H4 (cell line): ENCODE measurements at regions not wholly inside any gene's neighbourhood (a gene's known extent, or its start where the extent isn't known, plus 50 kb on each side); places are given as distances from the start of the nearest gene placed in this dataset.
"Not testable (repeated sequence)": the region's sequence is repeated elsewhere in the genome, so short reads cannot be mapped to it uniquely, and the experiment has no call there.

Source experiments
- DNase-seq: peaks from one replicate; pipeline ENCODE4 v3.0.0-alpha.2; 2015; ENCODE audit warnings: low spot score

DNA sequence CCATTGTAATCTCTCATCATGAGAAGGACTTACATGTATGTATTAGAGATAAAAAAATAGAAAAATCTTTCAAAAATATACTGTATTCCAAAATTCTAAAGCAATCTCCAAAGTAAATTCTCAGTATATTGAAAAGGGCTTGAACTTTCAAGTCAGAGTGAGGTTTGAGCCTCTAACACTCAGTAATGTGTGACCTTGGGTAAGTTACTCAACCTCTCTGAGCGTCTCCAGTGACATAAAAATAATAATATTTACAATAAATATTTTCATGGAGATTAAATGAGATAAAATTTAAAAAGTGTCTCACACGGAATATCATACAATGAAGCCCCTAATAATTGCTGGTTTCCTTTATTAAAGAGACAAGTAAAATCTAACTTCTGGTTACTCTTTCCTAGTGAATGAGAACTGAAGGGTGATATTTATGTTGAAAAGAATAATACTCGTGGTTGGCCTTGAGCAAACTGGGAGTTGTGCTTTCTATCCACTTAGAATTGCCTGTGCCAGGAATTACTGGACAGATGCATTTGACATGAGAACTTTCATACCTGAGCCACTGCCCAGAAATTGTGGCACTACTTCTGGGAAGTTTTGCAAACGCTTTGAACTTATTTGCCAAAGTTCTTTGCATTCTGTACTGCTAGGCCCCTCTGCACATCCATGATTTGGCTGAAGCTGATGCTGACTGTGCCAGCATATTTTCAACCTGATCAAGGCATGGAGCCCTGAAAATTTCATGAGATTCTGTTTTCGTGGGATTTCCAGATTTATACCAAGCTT, 933.7 kb downstream of the GALC start:
- no peak for DNase-seq

DNA sequence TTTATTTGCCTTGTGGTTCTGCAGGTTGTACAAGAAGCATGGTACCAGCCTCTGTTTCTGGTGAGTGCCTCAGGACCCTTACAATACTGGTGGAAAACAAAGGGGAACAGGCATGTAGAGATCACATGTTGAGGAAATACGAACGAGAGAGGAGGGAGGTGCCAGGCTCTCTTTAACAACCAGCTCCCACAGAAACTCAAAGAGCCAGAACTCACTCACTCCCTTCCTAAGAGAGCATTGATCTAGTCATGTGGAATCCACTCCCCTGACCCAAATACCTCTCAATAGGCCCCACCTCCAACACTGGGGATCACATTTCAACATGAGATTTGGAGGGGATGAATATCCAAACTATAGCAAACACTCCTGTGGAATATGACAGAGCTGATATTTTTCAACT, 938.0 kb downstream of the GALC start:
- DNase-seq = no peak

DNA sequence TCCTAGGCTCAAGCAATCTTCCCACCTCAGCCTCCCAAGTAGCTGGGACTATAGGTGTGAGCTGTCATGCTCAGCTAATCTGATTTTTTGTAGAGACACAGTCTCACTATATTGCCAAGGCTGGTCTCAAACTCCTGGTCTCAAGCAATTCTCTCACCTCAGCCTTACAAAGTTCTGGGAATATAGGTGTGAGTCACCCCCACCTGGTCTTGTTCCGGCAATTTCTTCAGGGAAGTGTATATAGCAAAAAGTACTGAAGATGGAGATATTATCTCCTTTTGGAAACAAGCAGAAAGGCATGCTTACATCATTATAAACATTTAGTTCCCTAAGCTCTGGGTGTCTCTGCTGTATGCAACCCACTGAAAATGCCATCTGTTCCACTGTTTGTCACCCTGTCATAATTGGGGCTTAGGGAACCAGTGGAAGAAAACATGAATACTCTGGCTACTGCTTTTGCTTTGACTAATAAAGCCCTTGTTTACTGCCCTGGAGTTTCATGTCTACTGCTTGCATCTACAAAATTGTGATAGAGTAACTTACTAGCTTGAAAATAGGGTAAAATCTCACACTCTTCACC, 940.2 kb downstream of the GALC start:
- no peak for DNase-seq

DNA sequence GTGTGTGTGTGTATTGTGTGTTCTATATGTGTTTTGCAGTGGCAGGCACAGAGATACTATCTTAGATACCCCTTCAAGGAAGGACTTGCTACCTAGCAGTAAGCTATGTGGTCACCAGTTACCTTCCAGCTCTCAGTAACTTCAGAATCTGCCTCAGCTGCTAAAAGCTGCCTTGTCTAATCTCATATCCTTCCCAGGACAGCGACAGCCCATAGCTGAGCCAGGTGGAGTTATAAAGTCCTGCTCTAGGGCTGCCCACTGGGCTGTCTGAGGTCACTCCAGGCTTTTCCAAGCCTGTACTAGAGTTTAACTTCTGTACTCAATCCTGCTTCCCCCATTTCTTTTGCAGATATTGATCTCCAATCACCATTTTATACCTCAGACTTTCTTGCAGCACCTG, 942.6 kb downstream of the GALC start:
- DNase-seq = no peak

DNA sequence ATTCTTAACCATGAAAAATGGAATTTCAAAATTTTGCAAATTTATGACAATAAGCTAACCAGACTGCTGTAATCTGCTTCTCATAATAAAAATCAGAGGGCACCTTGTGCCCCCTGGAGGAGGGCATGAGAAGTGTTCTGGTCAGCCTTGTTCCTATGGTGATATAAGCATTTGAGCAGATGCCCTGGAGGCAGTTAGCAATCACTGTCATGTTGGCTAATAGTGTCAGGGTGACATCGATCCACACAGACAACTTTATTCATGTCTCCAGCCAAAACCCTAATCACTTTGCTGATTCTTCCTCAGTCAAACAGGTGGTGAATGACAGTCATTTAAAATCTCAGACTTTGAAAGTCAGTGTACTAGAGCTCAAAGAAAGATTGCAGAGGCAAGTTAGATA, 943.0 kb downstream of the GALC start:
- DNase-seq = peak; percentile 16

DNA sequence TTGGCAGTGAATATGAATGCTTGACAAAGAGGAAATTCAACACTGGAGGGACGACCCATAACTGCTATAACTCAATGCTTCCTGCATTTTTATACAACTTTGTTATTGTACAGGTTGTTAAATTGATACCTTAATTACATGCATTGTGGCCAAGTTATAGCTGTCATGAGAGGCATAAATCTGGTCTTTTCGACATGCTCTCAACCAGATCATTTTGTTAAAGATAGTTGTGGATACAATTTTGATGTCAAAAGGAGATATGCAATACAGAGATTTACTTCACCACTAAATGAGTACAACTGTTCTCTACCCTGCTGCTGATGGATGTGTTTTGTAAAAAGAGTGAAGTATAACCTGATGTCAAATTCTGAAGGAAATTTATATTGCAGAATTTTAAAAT, 946.0 kb downstream of the GALC start:
- no peak for DNase-seq

DNA sequence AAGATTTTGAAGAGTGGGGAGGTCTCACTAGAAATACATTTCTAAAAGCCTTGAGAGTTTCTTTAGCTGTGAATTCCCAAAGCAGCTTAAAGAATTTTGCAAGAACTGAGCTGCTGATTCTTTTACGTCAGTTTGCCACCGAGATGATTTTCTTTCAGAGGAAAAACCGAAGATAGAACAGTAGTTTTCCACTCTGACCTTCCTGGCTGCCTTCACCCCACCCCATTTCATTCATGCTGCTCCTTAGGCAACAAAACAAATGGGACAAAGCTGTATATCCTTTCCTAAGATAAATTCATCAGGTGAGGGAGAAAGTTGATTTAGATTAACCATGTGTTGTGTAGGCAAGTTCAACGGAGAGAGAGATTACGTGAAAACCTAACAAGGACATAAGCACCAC, 947.0 kb downstream of the GALC start:
- no peak for DNase-seq

DNA sequence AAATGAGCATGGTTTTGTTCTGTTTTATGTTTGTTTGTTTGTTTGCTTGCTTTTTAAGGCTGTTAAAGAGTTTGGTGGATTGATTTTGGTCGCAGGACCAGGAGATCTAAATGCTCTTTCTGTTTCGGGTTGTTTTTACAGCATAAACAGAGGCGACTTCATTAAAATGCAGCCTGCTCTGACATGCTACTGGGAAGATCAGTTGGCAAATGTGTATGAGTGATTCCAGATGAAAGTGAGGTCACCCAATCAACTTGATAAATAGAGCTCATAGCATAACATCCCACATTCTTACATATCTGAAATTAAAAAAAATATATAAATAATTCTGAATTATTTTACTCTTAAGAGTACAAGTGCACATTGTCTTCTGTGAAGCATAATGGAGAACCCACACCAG, 947.7 kb downstream of the GALC start:
- no peak for DNase-seq

DNA sequence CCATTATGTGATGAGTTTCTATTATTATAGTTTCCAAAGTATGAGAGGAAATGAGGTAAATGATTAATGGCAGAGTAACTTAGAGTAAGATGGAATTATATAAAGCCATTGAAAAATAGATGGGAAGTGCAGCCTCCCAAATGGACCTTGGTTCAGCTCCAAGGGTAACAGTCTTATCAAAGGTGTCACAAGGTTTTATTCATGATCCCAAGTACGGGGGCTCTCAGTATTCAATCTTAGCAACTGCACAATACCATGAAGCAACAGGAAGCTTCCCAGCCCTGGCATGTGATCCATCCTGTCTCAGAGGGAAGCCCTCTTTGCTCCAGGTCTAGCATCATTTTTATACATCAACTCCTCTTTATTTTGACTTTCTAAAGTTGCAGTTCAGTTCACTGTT, 948.2 kb downstream of the GALC start:
- no peak for DNase-seq

DNA sequence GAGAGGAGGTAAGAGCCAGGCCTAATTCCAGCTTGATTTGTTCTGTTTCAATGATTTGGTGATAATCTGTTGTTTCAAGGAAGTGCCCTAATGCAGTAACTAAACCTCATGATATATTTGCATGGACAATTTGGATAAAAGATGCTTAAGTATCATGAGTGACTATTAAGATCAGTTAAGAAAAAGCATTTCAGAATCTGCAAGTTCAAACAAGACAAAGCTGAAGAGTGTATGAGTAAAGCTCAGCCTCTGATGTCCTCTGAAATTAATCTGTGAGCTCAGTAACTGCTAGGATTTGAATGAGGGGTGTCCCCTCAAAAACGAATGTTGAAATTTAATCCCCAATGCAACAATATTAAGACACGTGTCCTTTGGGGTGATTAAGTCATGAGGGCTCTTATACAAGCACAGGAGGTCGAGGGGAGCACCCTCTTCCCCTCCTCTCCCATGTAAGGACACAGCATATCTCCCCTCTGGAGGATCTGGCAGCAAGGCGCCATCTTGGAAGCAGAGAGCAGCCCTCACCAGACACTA, 949.2 kb downstream of the GALC start:
- DNase-seq = no peak

DNA sequence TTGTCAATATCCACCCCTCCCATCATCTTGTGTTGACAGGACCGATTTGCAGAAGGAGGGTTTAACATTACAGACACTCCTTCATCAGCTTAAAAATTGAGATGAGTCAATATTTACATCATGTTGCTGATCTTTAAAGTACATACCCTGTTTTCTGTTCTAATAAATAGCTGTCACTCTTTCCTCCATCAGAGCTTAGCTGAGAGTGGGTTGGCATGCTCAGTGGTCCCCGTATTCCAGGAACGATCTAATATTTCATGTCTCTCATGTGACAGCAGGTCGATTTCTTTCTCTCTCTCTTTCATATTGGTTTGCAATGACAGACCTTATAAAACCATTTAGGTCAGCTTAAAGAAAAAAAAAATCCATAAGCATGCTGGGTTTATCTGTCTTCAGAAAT, 950.6 kb downstream of the GALC start:
- no peak for DNase-seq

DNA sequence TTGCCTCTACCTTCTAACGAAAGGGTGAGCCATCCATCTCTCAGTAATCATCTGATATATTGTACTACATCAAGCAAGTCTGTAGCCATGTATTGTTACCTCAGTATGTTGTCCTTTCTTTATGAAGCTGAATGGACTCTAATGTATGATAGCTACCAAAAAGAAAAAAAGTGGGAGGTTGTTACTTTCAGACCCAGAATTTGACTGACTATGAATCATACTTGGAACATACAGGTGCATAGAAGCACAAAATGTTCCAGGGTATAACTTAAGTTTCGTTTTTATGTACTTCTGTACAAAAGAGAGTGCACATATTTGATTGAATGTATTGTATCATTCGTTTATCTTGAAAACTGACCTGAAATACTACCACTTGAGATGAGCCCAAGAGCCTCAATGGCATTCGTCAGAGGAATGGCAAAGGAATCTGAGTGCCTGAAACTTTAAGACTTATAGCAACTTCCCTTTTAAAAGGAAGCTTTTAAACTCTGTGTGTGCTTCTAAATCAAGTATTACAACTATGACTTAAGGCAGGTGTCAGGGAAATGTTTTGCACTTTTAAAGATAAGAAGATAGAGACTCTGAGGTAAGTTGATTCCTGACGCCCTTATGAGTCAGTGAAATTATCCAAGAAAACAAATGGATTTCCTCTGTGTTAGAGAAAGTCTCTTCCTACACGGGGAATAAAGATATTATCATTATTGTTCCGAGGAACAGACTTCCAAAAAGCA, 951.5 kb downstream of the GALC start:
- DNase-seq = no peak

DNA sequence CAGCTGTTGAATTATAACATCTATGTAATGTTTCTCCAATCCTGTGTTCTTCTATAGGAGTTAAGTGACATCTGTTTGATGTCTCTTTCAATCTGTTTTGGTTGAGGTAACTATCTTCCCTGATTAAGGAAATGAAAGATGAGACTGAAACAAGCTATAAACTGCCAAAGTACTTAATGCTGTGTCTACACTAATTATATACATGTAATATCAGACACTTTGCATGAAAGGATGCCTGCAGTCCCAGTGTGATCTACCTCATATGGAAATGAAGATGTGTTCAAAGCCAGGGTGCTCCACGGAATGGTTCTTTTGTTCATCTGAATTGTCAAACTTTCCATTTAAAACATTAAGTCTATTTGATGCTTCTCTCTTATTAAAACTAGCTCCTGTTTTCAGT, 958.3 kb downstream of the GALC start:
- DNase-seq = no peak

DNA sequence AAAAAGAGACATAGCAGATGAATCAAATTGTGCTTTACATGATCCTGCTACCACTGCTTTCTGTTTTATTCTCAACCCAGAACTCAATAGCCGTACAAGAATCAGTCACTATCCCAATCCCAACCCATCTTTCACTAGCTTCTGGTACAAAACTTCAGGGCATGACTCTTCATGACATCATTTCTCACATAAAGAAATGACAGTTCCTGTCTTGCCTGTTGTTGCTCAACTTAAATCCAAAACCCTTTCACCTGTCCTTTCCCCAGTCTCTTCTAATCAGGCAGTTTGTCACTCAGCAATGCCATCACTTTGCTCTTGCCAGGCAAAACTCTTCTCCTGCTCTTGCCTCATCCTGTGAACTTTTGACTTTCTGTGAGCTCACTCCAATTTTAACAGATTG, 962.8 kb downstream of the GALC start:
- DNase-seq = no peak

DNA sequence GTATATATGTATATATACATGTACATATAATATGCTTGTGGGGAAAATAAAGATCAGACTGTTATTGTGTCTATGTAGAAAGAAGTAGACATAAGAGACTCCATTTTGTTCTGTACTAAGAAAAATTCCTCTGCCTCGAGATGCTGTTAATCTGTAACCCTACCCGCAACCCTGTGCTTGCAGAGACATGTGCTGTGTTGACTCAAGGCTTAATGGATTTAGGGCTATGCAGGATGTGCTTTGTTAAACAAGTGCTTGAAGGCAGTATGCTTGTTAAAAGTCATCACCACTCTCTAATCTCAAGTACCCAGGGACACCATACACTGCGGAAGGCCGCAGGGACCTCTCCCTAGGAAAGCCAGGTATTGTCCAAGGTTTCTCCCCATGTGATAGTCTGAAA, 972.9 kb downstream of the GALC start:
- not testable (repeated sequence) for DNase-seq

DNA sequence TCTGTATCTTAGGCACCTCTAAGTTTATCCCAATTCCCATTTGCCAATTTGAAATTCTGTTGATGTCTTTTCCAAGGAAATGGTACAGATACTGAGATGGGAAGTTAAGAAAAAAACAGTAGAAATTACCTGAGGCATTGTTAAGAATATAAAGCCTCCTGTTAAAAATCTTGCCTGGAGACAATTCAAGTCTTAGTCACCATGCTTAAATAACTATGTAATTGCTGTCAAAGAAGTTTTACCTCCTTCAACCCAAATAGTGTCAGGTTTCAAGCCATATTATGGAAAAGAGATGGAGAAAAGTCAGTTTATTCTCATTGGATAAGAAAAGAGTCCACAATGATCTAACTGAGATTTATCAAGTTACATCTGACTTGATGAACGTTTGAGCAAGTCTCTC, 974.7 kb downstream of the GALC start:
- DNase-seq = no peak

DNA sequence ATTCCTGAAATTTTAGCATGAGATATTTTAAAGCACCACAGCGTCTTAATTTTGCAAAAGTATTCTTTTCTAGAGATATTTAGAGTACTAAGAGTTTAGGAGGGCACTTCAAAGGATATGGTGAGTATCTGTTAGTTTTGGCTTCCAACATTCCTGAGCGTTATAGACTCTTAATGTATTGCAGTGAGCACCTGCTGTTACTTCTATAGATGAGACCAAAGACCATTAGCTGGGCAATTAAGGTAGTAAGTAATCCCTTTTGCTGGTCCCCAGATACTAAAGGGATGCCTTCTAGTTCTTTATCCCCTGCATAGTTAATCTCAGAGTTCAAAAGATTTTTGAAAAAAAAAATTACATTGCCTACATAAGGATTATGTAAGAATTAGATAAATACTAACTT, 975.6 kb downstream of the GALC start:
- DNase-seq = no peak

DNA sequence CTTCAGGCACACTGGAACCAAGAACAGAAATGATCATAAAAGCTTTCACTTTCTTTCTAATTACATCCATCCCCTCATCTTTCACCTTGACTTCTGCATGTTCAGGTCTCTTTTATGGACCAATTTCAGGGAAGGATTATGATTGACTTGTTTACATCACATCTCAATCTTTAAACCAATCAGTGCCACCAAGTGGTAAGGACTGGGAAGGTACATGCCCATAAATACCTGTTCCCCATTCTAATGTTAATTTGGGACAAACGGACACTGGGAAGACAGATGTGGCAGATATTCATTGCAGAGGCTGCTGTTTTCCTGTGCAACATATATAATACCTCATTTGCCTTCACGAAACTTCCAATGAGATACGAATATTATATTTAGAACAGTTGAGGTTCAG, 978.1 kb downstream of the GALC start:
- no peak for DNase-seq

DNA sequence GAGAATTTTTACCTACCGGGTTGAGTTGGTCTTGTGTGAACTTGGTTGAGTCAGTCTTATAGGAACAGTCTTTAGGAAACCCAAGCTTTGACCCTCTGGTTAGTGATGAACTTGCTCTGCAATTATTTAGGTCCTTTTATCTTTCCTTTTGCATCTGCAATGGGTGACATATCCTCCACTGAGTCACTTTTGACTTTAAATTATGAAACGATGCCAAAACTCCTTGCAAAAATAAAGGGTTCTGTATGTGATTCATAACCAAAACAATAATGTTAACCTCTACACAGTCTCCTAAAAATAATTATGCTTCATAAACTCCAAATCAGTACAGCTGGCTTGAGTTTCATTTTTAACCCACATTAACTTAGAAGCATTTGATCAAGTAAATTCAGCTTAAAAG, 979.4 kb downstream of the GALC start:
- DNase-seq = no peak

DNA sequence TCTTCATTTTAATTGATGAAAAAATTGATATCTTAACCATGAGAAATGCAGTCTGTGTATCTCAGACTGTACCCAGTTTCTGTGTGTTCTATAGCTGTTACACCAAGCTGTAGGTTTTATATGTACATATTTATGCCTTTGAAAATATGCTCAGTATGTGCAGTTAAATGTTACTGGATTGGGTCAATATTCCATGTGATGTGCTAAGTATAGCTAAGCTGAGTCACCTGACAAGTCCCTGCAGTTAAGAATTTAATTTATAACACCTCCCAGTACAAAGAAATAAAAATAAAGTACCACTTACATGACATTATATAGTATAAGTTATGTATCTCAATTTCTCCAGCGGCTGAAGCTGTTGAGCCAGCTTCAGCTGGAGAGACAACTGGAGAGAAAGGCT, 984.0 kb downstream of the GALC start:
- no peak for DNase-seq

DNA sequence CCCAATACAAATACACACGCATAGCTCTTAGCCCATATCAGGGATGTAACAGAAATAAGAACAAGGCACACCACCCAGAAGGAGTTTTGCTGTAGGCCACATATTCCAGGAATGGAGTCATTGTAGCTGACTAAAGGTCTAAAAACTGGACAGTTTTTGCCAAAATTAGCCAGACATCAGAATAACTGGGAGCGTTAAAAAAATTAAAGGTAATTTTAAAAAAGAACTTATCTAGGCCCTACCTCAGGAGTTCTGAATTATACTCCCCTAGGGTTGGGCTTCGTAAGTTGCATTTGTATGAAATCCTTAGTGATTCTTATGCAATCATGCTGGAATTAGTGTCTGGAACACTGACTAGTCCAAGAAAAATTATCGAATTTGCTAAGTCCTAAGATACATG, 987.7 kb downstream of the GALC start:
- DNase-seq = no peak

DNA sequence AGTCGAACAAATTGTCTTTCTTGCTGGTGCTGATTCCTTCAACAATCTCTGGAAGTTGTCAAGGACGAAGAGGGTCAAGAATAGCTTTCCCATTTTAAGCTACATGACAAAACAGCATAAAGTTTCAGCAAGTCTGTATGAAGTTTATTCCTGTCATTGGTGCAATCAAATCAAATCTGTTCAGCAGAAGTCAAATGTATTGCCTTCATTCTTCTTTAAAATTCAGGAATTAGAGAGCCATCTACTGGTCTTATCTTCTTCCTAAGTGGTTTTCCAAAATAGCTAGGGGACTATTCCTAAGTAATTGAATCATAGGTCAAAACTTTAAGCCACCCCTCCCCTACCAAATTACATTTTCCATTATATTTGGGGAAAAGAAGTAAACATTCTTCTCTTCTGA, 990.2 kb downstream of the GALC start:
- no peak for DNase-seq

DNA sequence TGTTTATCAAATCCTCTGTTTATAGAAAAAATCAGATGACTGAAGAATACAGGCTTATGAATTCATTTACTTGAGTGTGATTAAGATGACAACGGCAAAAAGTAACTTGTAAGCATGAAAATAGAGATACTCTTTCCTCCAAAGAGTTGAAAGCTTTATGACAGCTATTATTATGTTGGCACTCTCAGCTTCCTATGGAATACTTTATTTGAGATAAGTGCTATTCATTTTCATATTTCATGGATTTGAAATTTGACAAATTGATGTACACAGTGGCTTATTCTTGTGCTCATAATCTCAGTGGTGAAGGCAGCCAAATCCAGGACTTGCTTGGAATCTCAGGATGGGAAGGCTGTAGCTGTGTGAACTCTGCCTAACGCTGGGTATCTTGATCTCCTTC, 991.6 kb downstream of the GALC start:
- DNase-seq = no peak
